ENCODE measurements at regions not wholly inside any gene's neighbourhood (a gene's known extent, or its start where the extent isn't known, plus 50 kb on each side); places are given as distances from the start of the nearest gene placed in this dataset.

DNA sequence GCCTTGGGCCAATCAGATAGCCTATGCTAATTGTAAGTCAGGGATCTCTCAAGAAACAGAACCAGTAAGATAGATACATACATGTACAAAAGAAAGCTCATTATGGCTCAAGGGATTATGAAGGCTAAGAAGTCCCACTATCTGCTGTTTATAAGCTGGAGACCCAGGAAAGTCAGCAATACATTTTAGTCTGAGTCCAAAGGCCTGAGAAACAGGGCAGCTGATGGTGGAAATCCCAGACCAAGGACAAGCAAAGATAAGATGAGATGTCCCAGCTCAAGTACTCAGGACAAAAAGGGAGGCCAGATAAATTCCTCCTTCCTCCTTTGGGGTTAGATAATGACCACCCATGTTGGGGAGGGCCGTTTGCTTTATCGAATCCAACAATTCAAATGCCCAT lies 269.9 kb downstream of the AJAP1 start:
- H3K4me3 ChIP-seq (ENCODE audit: low read depth, low read length), result no peak overlapping the region
- DNase-seq (ENCODE audit: low read depth), result no peak
- TF ChIP-seq, protein P1, sequence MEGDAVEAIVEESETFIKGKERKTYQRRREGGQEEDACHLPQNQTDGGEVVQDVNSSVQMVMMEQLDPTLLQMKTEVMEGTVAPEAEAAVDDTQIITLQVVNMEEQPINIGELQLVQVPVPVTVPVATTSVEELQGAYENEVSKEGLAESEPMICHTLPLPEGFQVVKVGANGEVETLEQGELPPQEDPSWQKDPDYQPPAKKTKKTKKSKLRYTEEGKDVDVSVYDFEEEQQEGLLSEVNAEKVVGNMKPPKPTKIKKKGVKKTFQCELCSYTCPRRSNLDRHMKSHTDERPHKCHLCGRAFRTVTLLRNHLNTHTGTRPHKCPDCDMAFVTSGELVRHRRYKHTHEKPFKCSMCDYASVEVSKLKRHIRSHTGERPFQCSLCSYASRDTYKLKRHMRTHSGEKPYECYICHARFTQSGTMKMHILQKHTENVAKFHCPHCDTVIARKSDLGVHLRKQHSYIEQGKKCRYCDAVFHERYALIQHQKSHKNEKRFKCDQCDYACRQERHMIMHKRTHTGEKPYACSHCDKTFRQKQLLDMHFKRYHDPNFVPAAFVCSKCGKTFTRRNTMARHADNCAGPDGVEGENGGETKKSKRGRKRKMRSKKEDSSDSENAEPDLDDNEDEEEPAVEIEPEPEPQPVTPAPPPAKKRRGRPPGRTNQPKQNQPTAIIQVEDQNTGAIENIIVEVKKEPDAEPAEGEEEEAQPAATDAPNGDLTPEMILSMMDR (IDR thresholded peaks at IDR 0.05; ENCODE audit: insufficient read depth, low read depth, low read length, missing control alignments), result no peak

DNA sequence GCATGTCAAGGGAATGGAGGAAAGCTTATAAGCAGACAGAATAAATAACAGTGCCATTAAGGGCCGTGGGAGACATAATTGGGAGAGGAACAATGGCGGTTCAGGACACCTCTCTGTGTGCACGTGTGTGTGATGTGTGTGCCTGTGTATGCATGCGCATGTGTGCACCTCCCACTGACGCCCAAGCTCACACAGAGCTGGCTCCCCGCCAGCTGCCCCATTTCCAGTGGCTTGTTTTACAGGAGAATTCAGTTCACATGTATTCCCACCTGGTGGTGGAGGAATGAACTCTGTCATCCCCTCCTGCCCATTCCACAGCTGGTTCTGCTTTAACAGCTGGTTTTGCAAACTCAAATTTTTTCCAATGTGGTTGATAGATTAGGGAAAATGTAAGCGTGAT lies 262.2 kb downstream of the AJAP1 start:
- TF ChIP-seq, protein P1 (IDR thresholded peaks at IDR 0.05; ENCODE audit: insufficient read depth, low read depth, low read length, missing control alignments), result no peak
- DNase-seq (ENCODE audit: low read depth), result no peak
- H3K4me3 ChIP-seq (ENCODE audit: low read depth, low read length), result no peak overlapping the region

DNA sequence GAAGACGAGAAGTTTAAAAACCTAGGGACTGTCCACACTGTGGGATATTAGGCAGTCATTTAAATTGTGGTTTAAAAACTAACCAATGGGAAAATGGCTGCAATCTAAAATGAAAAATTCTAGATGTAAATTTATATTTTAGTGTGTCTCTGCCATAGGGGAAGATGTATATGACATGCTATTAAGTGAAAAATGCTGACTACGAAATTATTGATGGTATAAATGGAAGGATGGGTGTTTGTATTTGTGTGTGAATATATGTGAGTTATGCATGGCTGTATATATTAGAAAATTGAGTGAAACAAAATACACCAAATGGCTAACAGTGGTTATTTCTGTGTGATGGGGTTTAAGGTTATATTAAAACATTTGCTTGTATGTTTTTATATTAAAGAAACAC lies 260.7 kb downstream of the AJAP1 start:
- TF ChIP-seq, protein P1 (IDR thresholded peaks at IDR 0.05; ENCODE audit: insufficient read depth, low read depth, low read length, missing control alignments), result no peak
- no peak overlapping the region for H3K4me3 ChIP-seq (ENCODE audit: low read depth, low read length)
- no peak for DNase-seq (ENCODE audit: low read depth)

DNA sequence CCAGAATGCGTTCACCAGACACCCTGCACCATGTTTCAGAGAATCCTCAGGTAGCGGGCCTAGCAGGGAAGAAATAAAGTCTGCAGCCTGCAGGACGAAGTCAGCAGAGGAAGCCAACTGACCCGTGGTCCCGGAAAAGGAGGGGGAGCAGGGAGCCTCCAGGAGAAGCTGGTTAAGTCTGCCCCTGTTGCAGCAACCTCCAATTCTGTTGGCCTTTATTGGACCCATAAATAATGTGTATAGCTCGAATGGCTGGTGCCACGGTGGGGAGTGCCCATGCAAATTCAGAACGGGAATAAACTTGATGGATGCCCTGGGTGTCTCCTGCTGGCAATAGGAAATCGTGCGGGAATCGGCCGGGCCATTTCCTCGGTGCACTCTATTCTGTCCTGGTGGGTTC lies 254.1 kb downstream of the AJAP1 start:
- DNase-seq (ENCODE audit: low read depth), result no peak
- H3K4me3 ChIP-seq (ENCODE audit: low read depth, low read length), result no peak overlapping the region
- TF ChIP-seq, protein P1 (IDR thresholded peaks at IDR 0.05; ENCODE audit: insufficient read depth, low read depth, low read length, missing control alignments), result no peak

DNA sequence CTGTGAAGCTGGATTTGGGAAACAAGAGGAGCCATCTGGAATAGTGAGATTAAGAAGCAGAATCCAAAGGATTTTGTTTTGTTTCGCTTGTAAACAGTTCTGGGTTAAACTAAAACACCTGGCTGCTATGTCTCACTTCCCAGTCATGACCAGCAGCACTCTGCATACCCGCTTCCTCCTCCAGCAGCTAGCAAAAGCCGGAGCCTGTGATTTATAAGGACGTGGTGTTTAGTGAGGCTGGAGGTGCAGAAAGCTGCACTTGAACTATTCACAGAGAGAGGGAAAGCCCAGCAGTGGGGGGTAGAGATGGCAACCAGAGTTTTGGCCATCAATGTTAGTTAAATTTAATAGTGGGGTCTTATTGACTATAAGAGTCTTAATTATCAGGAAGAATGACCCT lies 240.2 kb downstream of the AJAP1 start:
- TF ChIP-seq, protein P1 (IDR thresholded peaks at IDR 0.05; ENCODE audit: insufficient read depth, low read depth, low read length, missing control alignments), result no peak
- no peak overlapping the region for H3K4me3 ChIP-seq (ENCODE audit: low read depth, low read length)
- DNase-seq (ENCODE audit: low read depth), result no peak

DNA sequence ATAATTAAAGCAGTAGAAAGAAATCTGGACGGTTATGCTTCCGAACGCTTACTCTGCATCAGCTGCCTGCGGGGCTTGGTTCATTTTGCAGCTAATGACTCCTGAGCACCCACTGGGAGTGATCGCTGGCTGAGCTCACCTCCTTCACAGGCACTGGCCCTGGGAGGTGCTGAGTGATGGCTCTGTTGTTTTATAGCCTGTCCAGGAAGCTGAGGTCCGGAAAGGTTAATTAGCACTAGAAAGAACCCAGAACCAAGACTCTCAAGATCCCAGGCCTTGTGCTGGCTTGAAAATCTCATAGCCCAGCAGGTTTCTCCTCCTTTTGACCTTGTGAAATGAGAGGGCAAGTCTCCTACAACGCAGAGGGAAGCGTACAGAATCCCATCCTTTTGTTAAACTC lies 226.2 kb downstream of the AJAP1 start:
- no peak overlapping the region for H3K4me3 ChIP-seq (ENCODE audit: low read depth, low read length)
- TF ChIP-seq, protein P1 (IDR thresholded peaks at IDR 0.05; ENCODE audit: insufficient read depth, low read depth, low read length, missing control alignments), result no peak
- no peak for DNase-seq (ENCODE audit: low read depth)

DNA sequence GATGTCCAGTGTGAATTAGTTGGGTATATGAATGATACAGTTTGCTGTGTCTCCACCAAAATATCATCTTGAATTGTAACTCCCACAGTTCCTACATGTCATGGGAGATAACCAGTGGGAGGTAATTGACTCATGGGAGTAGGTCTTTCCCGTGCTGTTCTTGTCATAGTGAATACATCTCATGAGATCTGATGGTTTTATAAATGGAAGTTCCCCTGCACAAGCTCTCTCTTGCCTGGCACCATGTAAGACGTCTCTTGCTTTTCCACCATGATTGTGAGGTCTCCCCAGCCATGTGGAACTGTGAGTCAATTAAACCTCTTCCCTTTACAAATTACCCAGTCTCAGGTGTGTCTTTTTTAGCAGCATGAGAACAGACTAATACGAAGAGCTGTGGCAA lies 223.0 kb downstream of the AJAP1 start:
- TF ChIP-seq, protein P1 (IDR thresholded peaks at IDR 0.05; ENCODE audit: insufficient read depth, low read depth, low read length, missing control alignments), result no peak
- no peak for DNase-seq (ENCODE audit: low read depth)

More for the DNA sequence above, 223.0 kb downstream of the AJAP1 start:
- no peak overlapping the region for H3K4me3 ChIP-seq (ENCODE audit: low read depth, low read length)

All from GM12865 (cell line).